HG02852 (cell line): ENCODE measurements at regions not wholly inside any gene's neighbourhood (a gene's known extent, or its start where the extent isn't known, plus 50 kb on each side); places are given as distances from the start of the nearest gene placed in this dataset.
"Not testable (repeated sequence)": the region's sequence is repeated elsewhere in the genome, so short reads cannot be mapped to it uniquely, and the experiment has no call there.

Experiments
- ATAC-seq: cut with Tn5 transposase; IDR thresholded peaks from one replicate; pipeline ENCODE4 v1.9.1; 2021; ENCODE audit warnings: mild to moderate bottlenecking, moderate library complexity; ENCODE audit not compliant: unreplicated experiment

- ATAC-seq, result no peak
Measured at GRCh38 chr3:103421460-103421859, 986.6 kb downstream of the ZPLD1 start.

DNA sequence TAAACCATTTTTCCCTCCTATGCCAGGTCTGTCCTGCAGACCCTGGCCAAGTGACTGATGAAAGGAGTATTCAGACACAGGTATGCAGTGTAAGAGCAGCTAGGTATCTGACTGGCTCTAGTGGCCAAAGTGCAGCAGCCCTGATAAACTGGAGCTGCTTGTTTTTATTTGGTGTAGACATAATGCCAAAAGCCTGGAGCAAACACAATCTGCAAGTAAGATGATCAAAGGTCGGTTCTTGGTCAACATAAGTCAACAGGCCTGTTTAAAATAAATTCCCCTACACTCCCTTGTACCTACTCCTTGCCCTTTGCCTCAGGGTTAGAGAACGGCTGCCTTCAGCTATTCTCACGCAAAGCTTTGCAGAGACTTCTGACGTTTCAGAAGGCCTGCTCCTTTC is 1003.1 kb downstream of the ZPLD1 start:
- no peak for ATAC-seq

- peak; percentile 79 for ATAC-seq
Measured at GRCh38 chr3:103440539-103441203, 1005.9 kb downstream of the ZPLD1 start.

DNA sequence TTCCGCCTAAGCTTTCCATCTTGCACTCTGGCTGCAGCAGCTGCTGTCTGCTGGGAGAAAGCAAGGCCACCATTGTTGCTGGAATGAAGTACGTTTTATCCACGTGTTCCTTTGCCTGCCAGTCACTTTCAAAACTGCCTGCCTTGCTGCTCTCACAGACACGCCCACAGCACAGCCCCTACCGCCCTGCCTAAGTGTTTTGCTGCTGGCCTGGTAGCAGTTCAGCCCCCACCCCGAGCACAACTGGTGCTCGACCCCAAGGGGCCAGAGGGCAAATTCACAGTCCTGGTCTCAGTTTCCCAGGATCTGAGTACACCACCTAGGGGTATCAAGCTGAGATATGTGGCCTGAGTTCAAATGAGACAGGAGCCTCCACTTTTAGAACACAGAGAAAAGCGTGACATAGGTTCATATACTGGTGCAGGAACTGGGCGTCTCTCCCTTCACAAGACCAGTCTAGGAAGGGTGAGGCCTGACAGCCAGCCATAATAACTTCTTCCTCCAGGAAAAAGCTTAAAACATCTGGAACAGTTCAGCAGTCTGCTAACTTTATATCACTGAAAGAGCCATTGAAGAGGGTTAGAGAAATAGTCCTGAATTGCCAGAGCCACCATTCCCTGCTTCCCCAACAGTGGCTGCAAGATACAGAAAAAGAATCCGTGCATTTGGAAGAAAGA is 1012.3 kb downstream of the ZPLD1 start:
- ATAC-seq, result no peak

DNA sequence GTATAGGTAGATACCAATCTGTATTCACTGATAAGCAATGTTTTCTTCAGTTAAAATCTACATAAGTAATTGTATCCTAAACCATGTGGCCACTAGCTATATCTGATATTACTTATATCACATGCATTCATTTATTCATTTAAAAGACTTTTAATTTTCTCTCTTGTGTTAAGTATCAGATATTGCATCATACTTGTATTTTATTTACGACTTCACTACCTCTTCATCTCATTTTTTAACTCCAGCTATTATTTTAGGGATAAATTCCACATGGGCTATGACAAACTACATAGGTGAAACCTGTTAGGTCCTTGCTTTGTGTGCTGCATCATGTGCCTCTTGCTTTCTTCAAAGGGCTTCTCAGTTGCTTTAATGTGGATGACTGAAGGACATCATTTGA is 1018.3 kb downstream of the ZPLD1 start:
- no peak for ATAC-seq

DNA sequence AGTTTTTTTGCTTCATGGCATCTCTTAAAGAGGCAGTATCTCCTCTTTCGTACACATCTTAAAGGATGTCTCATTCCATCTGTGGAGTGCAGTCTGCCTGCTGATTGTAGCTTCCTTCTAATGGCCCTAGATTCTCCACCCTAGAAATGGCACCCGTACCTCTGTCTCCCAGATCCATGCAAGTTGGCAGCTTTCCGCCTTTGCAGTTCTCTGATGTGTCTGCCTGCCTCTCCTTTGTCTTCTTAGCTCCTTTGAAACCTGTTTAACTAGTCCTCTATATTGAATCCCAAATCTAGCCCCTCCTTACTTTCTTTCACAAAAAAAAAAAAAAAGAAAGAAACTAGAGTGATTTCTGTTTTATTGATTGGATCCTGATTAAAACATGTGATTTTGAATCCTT is 1025.0 kb downstream of the ZPLD1 start:
- ATAC-seq, result no peak

- ATAC-seq, result no peak
Measured at GRCh38 chr3:103470498-103470897, 1035.7 kb downstream of the ZPLD1 start.

DNA sequence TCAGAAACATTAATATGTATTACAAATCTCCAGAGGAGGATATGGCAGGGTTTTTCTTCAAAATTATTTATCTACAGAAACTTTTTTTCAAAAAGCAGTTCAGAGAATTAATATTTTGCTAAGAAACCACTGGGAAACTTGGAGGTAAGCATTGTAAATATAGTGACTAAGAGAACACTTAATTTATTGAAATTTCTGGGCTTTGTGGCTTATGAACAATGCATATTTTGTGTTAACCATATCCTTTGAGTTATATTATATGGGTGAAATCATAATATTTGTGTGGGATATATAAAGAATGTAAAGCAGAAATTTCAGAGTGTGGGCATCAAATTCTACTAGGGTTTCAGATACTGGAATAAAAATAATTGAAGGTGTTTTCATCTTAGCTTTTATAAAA is 1059.2 kb downstream of the ZPLD1 start:
- ATAC-seq, result no peak

DNA sequence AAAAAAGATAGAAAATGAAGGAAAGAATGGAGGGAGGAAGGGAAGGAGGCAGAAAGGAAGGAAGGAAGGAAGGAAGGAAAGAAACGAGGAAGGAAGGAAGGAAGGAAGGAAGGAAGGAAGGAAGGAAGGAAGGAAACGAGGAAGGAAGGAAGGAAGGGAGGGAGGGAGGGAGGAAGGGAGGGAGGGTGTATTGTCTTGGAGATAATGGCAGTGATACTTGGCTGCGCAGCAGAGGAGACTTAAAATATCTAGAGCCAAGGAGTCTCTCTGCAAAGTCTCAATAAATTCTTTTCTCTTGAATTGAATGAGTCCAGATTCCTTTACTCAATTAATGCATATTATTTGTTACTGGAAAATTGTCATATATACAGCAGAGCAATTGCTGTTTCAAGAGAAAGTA is 1059.7 kb downstream of the ZPLD1 start:
- no peak for ATAC-seq

DNA sequence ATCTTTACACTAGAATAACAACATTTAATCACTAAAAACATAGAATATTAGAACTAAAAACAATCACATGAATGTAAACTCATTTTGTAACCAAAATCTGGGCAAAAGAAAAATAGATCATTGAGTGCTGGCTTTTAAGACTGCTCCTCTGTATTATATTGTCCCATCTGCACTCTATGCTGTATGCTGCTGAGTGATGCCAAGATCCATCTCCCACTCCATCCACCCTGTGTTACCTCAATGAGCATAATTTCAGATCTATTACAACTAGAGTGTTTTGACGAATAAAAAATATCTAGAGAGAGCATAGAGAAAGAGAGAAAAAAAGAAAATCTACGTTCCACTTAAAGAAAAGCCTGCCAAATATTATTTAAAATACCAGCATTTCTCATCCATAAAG is 1060.4 kb downstream of the ZPLD1 start:
- no peak for ATAC-seq

GRCh38 chr3:103499132-103499900 is 1064.5 kb downstream of the ZPLD1 start:
- no peak for ATAC-seq

DNA sequence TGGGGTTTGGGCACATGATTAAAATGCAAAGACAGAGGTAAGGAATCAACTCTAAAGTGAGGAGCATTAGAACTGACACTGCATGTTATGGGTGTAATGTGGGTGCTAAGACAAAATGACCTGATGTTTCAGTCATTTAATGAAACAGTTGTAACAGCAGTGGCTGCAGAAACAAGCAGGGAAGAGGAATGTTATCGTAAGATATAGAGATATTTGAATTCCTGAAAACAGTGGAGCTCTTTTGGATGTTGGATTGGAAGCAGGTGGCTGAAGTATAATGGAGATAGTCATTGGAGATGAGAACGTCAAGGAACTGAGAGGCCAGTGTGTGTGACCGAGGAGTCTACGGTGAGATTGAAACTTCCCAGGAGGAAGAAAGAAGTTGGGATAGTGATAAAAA is 1065.2 kb downstream of the ZPLD1 start:
- no peak for ATAC-seq

- ATAC-seq, result no peak
Measured at GRCh38 chr3:103510760-103511159, 1075.9 kb downstream of the ZPLD1 start.

GRCh38 chr3:103511891-103512290 is 1077.1 kb downstream of the ZPLD1 start:
- ATAC-seq, result no peak

DNA sequence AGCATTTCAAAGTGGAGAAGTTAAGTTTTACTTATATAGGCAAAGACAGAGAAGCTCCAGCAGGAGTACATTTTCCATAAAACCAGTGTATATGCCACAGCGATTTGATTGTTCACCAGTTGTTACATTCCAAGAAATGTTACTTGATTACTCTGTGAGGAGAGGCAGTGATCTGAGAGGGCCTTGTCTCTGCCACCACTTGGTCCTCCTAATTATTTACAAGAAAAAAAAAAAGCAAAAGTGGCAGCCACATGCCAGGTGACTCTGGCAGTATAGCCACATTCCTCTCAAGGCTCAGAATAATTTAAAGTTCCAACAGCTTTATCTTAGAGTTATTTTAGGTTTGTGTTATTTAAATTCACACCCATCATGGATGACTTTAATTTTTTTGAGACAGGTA is 1077.8 kb downstream of the ZPLD1 start:
- ATAC-seq, result no peak

DNA sequence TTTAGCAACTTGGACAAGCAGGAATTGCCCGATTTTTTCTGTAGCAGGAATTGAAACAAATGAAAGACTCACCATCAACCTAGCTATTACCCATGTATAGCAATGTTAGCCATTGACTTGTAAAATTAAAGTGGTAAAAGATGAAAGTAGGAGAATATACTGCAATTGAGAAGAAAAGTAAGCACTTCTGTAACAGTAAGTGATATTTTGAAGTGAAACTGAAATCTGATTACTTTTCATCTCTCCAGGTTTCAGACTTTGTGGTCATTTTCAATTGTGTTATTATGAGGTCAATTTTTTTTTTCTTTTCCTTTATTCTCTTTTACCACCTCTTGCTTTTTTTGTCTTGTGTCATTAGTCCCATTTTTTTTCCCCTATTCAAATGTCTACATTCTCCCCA is 1078.2 kb downstream of the ZPLD1 start:
- ATAC-seq, result no peak

DNA sequence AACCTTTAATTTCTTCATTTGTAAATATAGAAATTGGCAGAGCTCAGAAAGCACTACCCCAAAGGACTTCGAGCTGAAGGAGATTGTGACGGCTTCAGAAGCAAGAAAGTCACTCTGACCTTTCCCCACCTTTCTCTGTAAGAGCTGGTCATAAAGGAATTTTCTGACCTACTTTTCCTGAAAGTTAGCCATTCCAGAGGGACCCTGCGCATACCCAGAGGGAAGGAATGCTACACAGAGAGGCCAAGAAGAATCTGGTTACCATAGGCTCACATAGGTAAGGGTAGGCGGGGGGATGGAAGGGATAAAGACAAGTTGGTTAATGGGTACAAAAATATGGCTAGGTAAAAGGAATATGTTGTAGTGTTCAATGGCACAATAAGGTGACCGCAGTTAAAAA is 1080.3 kb downstream of the ZPLD1 start:
- ATAC-seq, result no peak

- ATAC-seq, result no peak
Measured at GRCh38 chr3:103516950-103517349, 1082.1 kb downstream of the ZPLD1 start.

- not testable (repeated sequence) for ATAC-seq
Measured at GRCh38 chr3:103531327-103531726, 1096.5 kb downstream of the ZPLD1 start.

DNA sequence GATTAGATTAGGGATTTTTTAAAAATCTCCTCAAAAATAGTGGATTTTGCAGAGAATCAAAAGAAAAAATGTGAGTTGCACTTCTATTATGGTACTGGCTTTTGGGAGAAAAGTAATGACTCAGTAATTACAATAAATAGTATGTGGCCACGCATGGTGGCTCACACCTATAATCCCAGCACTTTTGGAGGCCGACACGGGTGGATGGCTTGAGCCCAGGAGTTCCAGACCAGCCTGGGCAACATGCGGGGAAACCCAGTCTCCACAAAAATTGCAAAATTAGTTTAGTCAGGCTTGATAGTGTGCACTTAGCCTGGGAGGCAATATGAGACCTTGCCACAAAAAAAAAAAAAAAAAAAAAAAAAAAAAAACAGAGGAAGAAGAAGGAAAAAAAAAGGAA is 1098.2 kb downstream of the ZPLD1 start:
- no peak for ATAC-seq

GRCh38 chr3:103554451-103554850 is 1119.6 kb downstream of the ZPLD1 start:
- ATAC-seq, result no peak

- ATAC-seq, result not testable (repeated sequence)
Measured at GRCh38 chr3:103564116-103564515, 1129.3 kb downstream of the ZPLD1 start.
